ENCODE measurements at regions not wholly inside any gene's neighbourhood (a gene's known extent, or its start where the extent isn't known, plus 50 kb on each side); places are given as distances from the start of the nearest gene placed in this dataset.
"Not testable (repeated sequence)": the region's sequence is repeated elsewhere in the genome, so short reads cannot be mapped to it uniquely, and the experiment has no call there.

DNA sequence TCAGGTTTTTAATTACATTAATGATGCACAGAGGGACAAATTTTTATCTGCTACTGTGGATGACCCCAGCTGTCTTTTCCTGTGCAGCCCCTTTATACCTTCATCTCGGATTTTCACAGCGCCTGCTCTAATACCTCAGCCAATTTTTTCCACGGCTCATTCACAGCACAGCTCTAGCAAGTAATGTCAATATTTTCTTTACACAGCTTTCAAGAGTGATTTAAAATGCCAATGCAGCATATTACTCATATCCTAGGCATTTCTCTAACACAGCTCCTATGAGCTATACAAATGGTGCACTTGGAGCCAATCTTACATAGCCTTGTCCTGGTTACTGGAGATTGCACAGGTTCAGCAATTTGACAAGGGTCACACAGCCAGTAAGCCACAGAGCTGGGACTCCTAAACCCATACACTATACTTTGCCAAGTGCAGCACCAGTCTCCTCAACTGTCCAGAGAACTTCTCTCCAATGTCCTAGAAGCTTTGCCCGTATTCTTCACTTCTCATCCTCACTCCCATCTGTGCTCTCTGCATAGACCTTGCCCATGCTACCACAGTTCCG is 661.8 kb downstream of the DTWD2 start:
- Histone ChIP-seq H3K9ac (ENCODE audit: low read length) (no peak overlapping the region), H3K79me2 (replicated peaks; ENCODE audit: insufficient read depth, low read length) (no peaks in the 10 kb centered on the region), H2AFZ (ENCODE audit: low read depth, low read length) (no peak overlapping the region), H3K36me3 (ENCODE audit: insufficient read depth, low read length) (no peaks in the 10 kb centered on the region), H3K27ac (ENCODE audit: low read length) (no peak overlapping the region), H3F3A (ENCODE audit: insufficient read depth, low read length, poor library complexity, severe bottlenecking) (no peaks in the 10 kb centered on the region), H4K20me1 (ENCODE audit: insufficient read depth) (no peaks in the 10 kb centered on the region), H3K9me2 (ENCODE audit: insufficient read depth, low read length) (no peaks in the 10 kb centered on the region), H3K4me2 (ENCODE audit: low read length) (no peak overlapping the region), H3K27me3 (ENCODE audit: insufficient read depth, low read depth, low read length) (no peaks in the 10 kb centered on the region), H3K4me3 (ENCODE audit: low read length) (no peak overlapping the region), H3K9me3 (ENCODE audit: low read length) (peaks cover 6% of the 10 kb centered on the region)
- no peak for TF ChIP-seq REST (IDR thresholded peaks at IDR 0.05; ENCODE audit: borderline replicate concordance)
- TF ChIP-seq RAD21 (conservative IDR thresholded peaks at IDR 0.05): no peak
- TF ChIP-seq MXI1 (conservative IDR thresholded peaks at IDR 0.05; ENCODE audit: poor library complexity, severe bottlenecking): no peak
- TF ChIP-seq EZH2 (IDR thresholded peaks at IDR 0.05; ENCODE audit: borderline replicate concordance, insufficient read depth, low read length, poor library complexity, severe bottlenecking): no peak
- no peak for TF ChIP-seq CTCF (IDR thresholded peaks at IDR 0.05; ENCODE audit: poor library complexity, severe bottlenecking)
- no peak for TF ChIP-seq POLR2AphosphoS5 (IDR thresholded peaks at IDR 0.05)
- no peak for TF ChIP-seq EP300 (conservative IDR thresholded peaks at IDR 0.05; ENCODE audit: poor library complexity, severe bottlenecking)
- no peak for TF ChIP-seq SMC3 (conservative IDR thresholded peaks at IDR 0.05; ENCODE audit: poor library complexity)
- TF ChIP-seq TAF1 (IDR thresholded peaks at IDR 0.05; ENCODE audit: low read depth): no peak

GRCh38 chr5:118325931-118326330 is 662.4 kb downstream of the DTWD2 start:
- H3K4me2 ChIP-seq (ENCODE audit: low read length): no peak overlapping the region
- TF ChIP-seq TAF1 (IDR thresholded peaks at IDR 0.05; ENCODE audit: low read depth): no peak

DNA sequence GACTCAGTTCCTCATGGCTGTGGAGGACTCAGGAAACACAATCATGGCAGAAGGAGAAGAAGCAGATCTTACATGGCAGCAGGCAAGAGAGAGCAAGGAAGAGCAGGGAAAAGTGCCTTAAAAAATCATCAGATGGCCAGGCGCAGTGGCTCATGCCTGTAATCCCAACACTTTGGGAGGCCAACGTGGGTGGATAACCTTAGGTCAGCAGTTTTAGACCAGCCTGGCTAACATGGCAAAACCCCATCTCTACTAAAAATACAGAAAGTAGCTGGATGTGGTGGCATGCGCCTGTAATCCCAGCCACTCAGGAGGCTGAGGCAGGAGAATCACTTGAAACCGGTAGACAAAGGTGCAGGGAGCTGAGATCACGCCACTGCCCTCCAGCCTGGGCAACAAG is 664.6 kb downstream of the DTWD2 start:
- not testable (repeated sequence) for H3K27me3 ChIP-seq (ENCODE audit: insufficient read depth, low read depth, low read length); H3K4me2 ChIP-seq (ENCODE audit: low read length); H3K4me3 ChIP-seq (ENCODE audit: low read length); H2AFZ ChIP-seq (ENCODE audit: low read depth, low read length); H3K79me2 ChIP-seq (replicated peaks; ENCODE audit: insufficient read depth, low read length); H4K20me1 ChIP-seq (ENCODE audit: insufficient read depth); H3K9me3 ChIP-seq (ENCODE audit: low read length); H3K9me2 ChIP-seq (ENCODE audit: insufficient read depth, low read length); H3F3A ChIP-seq (ENCODE audit: insufficient read depth, low read length, poor library complexity, severe bottlenecking); H3K27ac ChIP-seq (ENCODE audit: low read length); H3K9ac ChIP-seq (ENCODE audit: low read length); H3K36me3 ChIP-seq (ENCODE audit: insufficient read depth, low read length)

More at GRCh38 chr5:118325931-118326330, 662.4 kb downstream of the DTWD2 start:
- H3K9me2 ChIP-seq (ENCODE audit: insufficient read depth, low read length): no peaks in the 10 kb centered on the region
- H3K9ac ChIP-seq (ENCODE audit: low read length): no peak overlapping the region
- H3K36me3 ChIP-seq (ENCODE audit: insufficient read depth, low read length): no peaks in the 10 kb centered on the region
- no peak overlapping the region for H3K27ac ChIP-seq (ENCODE audit: low read length)
- H3K79me2 ChIP-seq (replicated peaks; ENCODE audit: insufficient read depth, low read length): no peaks in the 10 kb centered on the region
- no peaks in the 10 kb centered on the region for H3F3A ChIP-seq (ENCODE audit: insufficient read depth, low read length, poor library complexity, severe bottlenecking)
- H3K27me3 ChIP-seq (ENCODE audit: insufficient read depth, low read depth, low read length): no peaks in the 10 kb centered on the region
- no peak overlapping the region for H3K4me3 ChIP-seq (ENCODE audit: low read length)
- peaks cover 6% of the 10 kb centered on the region for H3K9me3 ChIP-seq (ENCODE audit: low read length)
- no peak overlapping the region for H2AFZ ChIP-seq (ENCODE audit: low read depth, low read length)
- no peaks in the 10 kb centered on the region for H4K20me1 ChIP-seq (ENCODE audit: insufficient read depth)
